ENCODE measurements at regions not wholly inside any gene's neighbourhood (a gene's known extent, or its start where the extent isn't known, plus 50 kb on each side); places are given as distances from the start of the nearest gene placed in this dataset.

- TF ChIP-seq CTCF (IDR thresholded peaks at IDR 0.05; ENCODE audit: borderline replicate concordance, extremely low read depth, low read length, poor library complexity, severe bottlenecking) (no peak), EZH2 (IDR thresholded peaks at IDR 0.05; ENCODE audit: borderline replicate concordance, low read depth, low read length, severe bottlenecking) (no peak)
Measured at GRCh38 chr1:194802572-194802971, 1616.2 kb upstream of the B3GALT2 start.
